RWPE2 (cell line): ENCODE measurements at regions not wholly inside any gene's neighbourhood (a gene's known extent, or its start where the extent isn't known, plus 50 kb on each side); places are given as distances from the start of the nearest gene placed in this dataset.

Experiments
- ATAC-seq: fragments of 200-7000 bp; cut with Tn5 transposase; 3 replicates; pipeline ENCODE4 v1.9.1; 2021; ENCODE audit warnings: low read depth
- DNase-seq: peaks from one replicate; pipeline ENCODE4 v3.0.0-alpha.2; 2020; ENCODE audit warnings: low spot score
- H3K27ac ChIP-seq: fragments of 450-650 bp; 2 replicates; pipeline ENCODE4 v1.5.1; 2017; ENCODE audit warnings: mild to moderate bottlenecking; ENCODE audit not compliant: poor library complexity, severe bottlenecking
- H3K27me3 ChIP-seq: fragments of 250-450 bp; sonication (Bioruptor Pico); 2 replicates; pipeline ENCODE4 v1.5.1; 2021; ENCODE audit warnings: mild to moderate bottlenecking, moderate library complexity; ENCODE audit not compliant: insufficient read depth, poor library complexity, severe bottlenecking
- H3K36me3 ChIP-seq: fragments of 250-450 bp; sonication (Bioruptor Pico); 2 replicates; pipeline ENCODE4 v1.5.1; 2020; ENCODE audit warnings: low read depth, mild to moderate bottlenecking, moderate library complexity
- H3K4me1 ChIP-seq: fragments of 250-450 bp; sonication (Bioruptor Pico); 2 replicates; pipeline ENCODE4 v1.5.1; 2021; ENCODE audit warnings: mild to moderate bottlenecking, moderate library complexity; ENCODE audit not compliant: insufficient read depth, poor library complexity, severe bottlenecking
- H3K4me3 ChIP-seq: fragments of 250-450 bp; sonication (Bioruptor Pico); 2 replicates; pipeline ENCODE4 v1.5.1; 2021; ENCODE audit warnings: mild to moderate bottlenecking, moderate library complexity; ENCODE audit not compliant: severe bottlenecking
- H3K9me3 ChIP-seq: fragments of 250-450 bp; sonication (Bioruptor Pico); 2 replicates; pipeline ENCODE4 v1.5.1; 2021; ENCODE audit warnings: mild to moderate bottlenecking, moderate library complexity; ENCODE audit not compliant: severe bottlenecking
- CTCF ChIP-seq: fragments of 450-650 bp; IDR thresholded peaks from one replicate; pipeline ENCODE4 v1.5.1; 2017; ENCODE audit warnings: mild to moderate bottlenecking, moderate library complexity; ENCODE audit not compliant: poor library complexity, severe bottlenecking

GRCh38 chr21:34192646-34193285 is 119.4 kb downstream of the MRPS6 start:
- no peaks in the 10 kb centered on the region for H3K9me3 ChIP-seq
- H3K4me3 ChIP-seq, result no peak overlapping the region
- no peaks in the 10 kb centered on the region for H3K36me3 ChIP-seq
- no peak overlapping the region for H3K27ac ChIP-seq
- H3K27me3 ChIP-seq, result no peaks in the 10 kb centered on the region
- DNase-seq (no peak), ATAC-seq (no peak)
- TF ChIP-seq CTCF, result no peak
- H3K4me1 ChIP-seq, result no peaks in the 10 kb centered on the region

GRCh38 chr21:34195335-34195734 is 122.0 kb downstream of the MRPS6 start:
- ATAC-seq, result no peak
- DNase-seq, result no peak
- H3K27me3 ChIP-seq, result no peaks in the 10 kb centered on the region

GRCh38 chr21:34196996-34197395 is 123.6 kb downstream of the MRPS6 start:
- Histone ChIP-seq H3K36me3 (no peaks in the 10 kb centered on the region), H3K9me3 (no peaks in the 10 kb centered on the region), H3K27ac (no peak overlapping the region), H3K4me3 (no peak overlapping the region), H3K4me1 (no peaks in the 10 kb centered on the region), H3K27me3 (no peaks in the 10 kb centered on the region)
- TF ChIP-seq CTCF, result no peak
- no peak for ATAC-seq
- no peak for DNase-seq

More at GRCh38 chr21:34195335-34195734, 122.0 kb downstream of the MRPS6 start:
- no peaks in the 10 kb centered on the region for H3K9me3 ChIP-seq
- H3K4me1 ChIP-seq, result no peaks in the 10 kb centered on the region
- H3K27ac ChIP-seq, result no peak overlapping the region
- H3K36me3 ChIP-seq, result no peaks in the 10 kb centered on the region
- no peak for TF ChIP-seq CTCF
- H3K4me3 ChIP-seq, result no peak overlapping the region

- TF ChIP-seq CTCF, result no peak
- Histone ChIP-seq H3K4me1 (no peaks in the 10 kb centered on the region), H3K4me3 (no peak overlapping the region), H3K27ac (no peak overlapping the region), H3K36me3 (no peaks in the 10 kb centered on the region), H3K9me3 (no peaks in the 10 kb centered on the region), H3K27me3 (no peaks in the 10 kb centered on the region)
- no peak for ATAC-seq
- no peak for DNase-seq
Observed at GRCh38 chr21:34197561-34197960, 124.2 kb downstream of the MRPS6 start.
